CD4-positive, alpha-beta T cell treated with Interleukin-2 at 100 ng/mL for 4 hours (primary cell): ENCODE measurements at regions not wholly inside any gene's neighbourhood (a gene's known extent, or its start where the extent isn't known, plus 50 kb on each side); places are given as distances from the start of the nearest gene placed in this dataset.
"Not testable (repeated sequence)": the region's sequence is repeated elsewhere in the genome, so short reads cannot be mapped to it uniquely, and the experiment has no call there.

ENCODE experiments used
- DNase-seq: peaks from one replicate; pipeline ENCODE4 v3.0.0-alpha.2; 2020; ENCODE audit warnings: low spot score

DNA sequence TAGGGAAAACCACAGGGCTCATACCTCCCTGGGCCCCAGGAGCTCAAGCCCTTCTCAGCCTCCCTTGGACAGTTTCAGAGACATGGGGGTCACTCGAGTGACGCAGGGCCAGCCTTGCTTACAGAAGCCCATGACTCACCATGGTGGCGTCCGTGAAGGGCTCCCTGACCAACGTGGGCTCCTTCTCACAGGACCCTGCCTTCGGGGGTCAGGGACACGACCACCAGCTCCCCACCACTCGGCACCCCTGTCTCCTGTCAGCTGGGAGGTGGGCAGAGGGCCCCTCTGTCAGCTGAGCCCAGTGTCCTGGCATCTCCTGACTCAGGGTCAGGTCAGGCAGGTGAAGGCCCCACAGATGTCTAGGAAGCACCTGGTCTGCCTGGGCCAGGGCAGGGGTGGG, 126.3 kb upstream of the ANO1 start:
- DNase-seq, result no peak

DNA sequence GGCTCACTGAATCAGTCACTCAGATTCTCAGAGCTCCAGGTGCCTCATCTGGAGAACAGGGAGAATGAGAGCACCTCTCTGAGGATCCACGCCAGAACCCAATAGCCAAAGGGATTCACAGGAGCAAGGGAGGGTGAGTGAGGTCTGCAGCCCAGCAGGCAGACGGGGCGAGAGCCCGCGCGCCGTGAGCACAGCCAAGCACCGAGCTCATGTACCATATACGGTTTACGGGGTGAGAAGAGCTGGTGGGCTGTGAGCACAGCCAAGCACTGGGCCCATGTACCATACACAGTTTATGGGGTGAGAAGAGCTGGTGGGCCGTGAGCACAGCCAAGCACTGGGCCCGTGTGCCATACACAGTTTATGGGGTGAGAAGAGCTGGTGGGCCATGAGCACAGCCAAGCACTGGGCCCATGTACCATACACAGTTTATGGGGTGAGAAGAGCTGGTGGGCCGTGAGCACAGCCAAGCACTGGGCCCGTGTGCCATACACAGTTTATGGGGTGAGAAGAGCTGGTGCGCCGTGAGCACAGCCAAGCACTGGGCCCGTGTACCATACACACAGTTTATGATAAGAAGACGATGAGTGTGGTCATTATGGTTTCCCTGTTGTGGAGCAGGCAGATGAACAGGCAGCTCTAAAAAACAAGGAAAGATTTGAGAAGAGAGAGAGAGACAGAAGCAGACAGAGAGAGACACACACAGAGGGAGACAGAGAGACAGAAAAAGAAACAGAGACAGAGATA, 125.7 kb upstream of the ANO1 start:
- DNase-seq, result not testable (repeated sequence)

GRCh38 chr11:69953356-69953755, 124.8 kb upstream of the ANO1 start:
- DNase-seq, result no peak

- DNase-seq, result no peak
These were observed 123.4 kb upstream of the ANO1 start for GRCh38 chr11:69954756-69955155.

- DNase-seq, result no peak
These were observed 121.4 kb upstream of the ANO1 start for GRCh38 chr11:69956669-69957190.

GRCh38 chr11:69957849-69958248, 120.3 kb upstream of the ANO1 start:
- DNase-seq, result no peak

GRCh38 chr11:69958308-69958707, 119.8 kb upstream of the ANO1 start:
- no peak for DNase-seq

DNA sequence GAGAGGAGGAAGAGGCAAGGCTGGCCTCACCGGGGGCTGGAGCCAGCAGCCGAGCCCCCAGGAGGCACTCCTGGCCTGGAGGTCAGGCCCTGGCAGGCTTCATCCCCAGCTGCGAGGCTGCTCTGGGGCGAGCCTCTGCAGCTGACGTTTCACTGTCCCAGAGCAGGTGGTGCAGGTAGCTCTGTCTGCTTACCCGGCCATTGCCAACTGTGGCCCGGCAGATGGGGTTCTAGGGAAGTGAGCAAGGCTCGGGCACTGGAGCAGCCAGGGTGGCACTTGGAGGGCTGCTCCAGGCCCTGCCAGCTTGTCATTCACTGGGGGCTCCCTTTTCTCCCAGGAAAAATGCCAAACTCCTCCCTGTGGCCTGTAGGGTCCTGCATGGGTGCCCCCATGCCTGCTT, 118.7 kb upstream of the ANO1 start:
- no peak for DNase-seq

DNA sequence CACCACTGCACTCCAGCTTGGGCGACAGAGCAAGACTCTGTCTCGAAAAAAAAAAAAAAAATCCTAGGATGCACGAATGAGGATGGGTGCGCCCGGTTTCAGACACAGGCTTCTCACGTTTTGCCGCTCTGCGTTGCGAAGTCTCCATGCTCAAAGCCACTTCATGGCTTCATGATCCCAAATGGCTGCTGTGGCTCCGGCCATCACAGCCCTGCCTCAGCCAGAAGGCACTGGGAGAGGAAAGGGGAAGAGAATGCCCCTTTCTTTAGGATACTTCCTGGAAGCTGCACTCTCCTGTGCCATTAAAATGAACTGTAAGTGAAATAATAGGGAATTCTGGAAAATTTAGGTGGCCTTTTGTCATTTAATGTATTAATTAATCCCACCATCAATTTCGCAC, 116.4 kb upstream of the ANO1 start:
- no peak for DNase-seq

- no peak for DNase-seq
These were observed 116.0 kb upstream of the ANO1 start for GRCh38 chr11:69962152-69962551.

DNA sequence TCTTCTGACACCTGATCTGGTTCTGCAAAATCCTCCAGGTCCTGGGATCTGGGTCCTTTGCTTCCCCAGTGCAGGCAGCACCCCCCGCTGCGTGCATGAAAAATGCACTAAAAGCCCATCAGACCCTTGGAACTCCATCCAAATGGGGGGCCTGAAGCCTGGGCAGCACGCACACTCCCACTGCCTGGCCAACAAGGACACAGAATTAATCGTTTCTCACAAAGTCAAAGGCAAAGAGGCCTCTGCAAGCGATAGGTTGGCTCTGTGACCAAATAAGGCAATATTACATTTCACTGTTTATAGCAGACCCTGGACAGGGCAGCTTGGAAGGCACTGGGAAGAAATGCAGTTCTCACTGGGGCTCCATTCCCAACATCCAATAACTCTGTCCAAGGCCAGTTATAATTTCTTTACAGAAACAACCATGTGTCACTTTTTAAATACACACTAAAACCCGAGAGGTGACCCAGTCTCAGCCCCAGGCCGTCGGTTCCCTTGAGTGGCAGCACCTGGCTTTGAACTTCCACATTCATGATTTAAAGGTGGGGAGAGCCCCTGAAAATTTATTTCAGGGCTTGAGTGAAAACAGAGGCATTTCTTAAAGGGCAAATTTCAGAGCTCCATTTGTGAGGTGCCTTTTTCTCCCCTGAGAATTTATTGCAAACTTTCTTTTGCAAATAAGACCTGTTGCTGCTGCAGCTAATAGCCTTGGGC, 114.4 kb upstream of the ANO1 start:
- DNase-seq, result no peak

DNA sequence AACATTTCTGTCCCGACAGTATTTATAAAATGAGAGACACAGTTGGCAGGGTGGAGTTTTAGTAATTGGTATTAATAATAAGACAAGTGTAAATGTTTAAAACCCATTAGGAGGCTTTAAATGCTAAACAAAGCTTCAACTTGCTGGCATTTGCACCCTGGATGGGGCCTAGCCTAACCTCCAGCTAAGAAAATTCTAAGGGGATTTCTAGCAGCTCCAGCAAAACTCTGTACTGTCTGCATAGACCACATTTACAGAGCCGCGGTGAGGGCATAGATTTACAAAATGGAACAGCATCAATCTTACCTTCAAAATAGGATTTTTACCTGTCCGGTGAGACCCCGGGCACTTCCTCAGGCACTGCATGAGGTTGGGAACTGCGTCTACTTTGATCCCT, 113.9 kb upstream of the ANO1 start:
- no peak for DNase-seq

- no peak for DNase-seq
These were observed 112.1 kb upstream of the ANO1 start for GRCh38 chr11:69965821-69966582.

DNA sequence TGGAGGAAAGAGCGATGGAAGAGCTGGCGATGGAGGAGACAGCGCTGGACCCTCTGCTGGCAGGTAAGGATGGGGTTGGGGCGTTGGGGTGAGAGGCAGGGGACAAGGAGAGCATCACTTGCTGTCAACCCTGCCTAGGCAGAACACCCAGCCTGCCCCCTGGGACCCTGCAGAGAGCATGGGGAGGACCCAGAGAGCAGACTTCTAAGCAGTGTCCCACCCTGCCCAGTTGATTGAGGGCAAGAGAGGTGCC, 111.6 kb upstream of the ANO1 start:
- DNase-seq, result no peak

GRCh38 chr11:69966910-69967483, 111.1 kb upstream of the ANO1 start:
- DNase-seq, result no peak

DNA sequence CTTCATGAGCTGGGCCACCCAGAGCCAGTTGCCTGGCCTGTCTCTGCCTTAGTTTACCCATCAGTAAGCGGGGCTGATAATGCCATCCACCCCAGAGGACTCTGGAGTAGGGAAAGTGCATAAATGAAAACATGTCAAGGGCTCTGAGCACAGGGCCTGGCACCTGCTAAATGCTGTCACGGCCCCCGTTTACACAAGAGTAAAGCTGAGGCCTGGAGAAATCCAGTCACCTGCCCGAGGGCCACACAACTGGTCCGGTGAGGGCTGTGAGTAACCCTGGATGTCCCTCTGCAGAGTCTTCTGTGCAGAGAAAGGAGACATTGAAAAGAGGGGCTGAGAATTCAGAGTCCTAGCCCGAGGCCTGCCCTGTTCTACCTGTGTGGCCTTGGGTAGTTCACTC, 110.6 kb upstream of the ANO1 start:
- no peak for DNase-seq

GRCh38 chr11:69968396-69969347, 109.4 kb upstream of the ANO1 start:
- no peak for DNase-seq

DNA sequence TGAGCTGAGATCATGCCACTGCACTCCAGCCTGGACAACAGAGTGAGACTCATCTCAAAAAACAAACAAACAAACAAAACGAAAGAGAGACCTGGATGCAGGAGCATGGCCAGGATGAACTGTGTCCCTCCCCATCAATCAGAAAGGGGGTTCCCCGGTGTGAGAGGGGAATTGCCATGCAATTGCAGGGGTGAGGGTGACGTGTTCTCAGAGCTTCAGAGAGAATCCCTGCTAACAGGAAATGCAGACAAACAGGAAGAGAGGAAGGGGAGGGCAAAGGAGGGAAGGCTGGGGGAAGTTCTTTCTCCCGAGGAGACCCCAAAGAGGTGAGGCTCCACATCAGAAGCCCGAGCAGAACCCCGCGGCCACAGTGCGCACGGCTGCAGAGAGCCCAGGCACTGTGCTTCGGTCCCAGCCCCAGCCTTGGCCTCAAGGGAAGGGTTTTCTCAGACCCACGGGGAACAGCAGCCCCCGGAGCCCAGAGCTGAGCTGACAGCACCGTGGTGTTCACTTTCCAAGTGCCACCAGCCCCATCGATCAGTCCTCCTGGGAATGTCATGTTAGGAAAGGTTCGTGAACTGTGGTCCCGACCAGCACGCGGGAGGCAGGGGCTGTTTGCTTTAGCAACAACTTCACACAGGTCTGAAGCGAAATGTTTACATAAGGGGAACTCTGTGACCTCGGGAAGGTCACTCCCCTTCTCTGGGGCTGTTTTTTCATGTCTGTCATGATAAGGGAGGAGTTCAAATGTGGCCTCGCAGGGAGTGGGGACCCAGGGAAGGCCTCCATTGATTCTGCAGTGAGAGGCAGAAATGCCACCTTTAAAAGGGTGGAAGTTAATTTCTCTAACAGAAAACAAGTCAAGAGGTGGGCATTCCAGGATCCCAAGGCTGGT, 108.0 kb upstream of the ANO1 start:
- DNase-seq, result no peak

- DNase-seq, result no peak
These were observed 107.2 kb upstream of the ANO1 start for GRCh38 chr11:69970785-69971535.

GRCh38 chr11:69971741-69972140, 106.4 kb upstream of the ANO1 start:
- DNase-seq, result peak; percentile 11
